GM23338 (cell line): ENCODE measurements at regions not wholly inside any gene's neighbourhood (a gene's known extent, or its start where the extent isn't known, plus 50 kb on each side); places are given as distances from the start of the nearest gene placed in this dataset.

Experiments
- ATAC-seq: fragments of 200-7000 bp; cut with Tn5 transposase; 3 replicates; pipeline ENCODE4 v1.9.1; 2020
- DNase-seq: peaks from one replicate; pipeline ENCODE4 v3.0.0-alpha.2; 2015; ENCODE audit warnings: low spot score
- H2AFZ ChIP-seq: fragments of 200-600 bp; sonication (generic); 2 replicates; pipeline ENCODE4 v1.8.0; 2016; ENCODE audit warnings: antibody characterized with exemption, mild to moderate bottlenecking, moderate library complexity
- H3F3A ChIP-seq: fragments of 200-600 bp; sonication (generic); replicated peaks from 2 replicates; pipeline ENCODE4 v1.8.0; 2017; ENCODE audit warnings: antibody characterized with exemption, mixed run types, low read depth
- H3K27ac ChIP-seq: fragments of 200-600 bp; sonication (generic); 2 replicates; pipeline ENCODE4 v1.6.1; 2016; ENCODE audit warnings: low read depth
- H3K27me3 ChIP-seq: fragments of 200-600 bp; sonication (generic); 2 replicates; pipeline ENCODE4 v1.8.0; 2016; ENCODE audit warnings: mild to moderate bottlenecking, mixed run types, moderate library complexity; ENCODE audit not compliant: insufficient read depth
- H3K36me3 ChIP-seq: fragments of 200-600 bp; sonication (generic); 2 replicates; pipeline ENCODE4 v1.8.0; 2016; ENCODE audit warnings: mild to moderate bottlenecking; ENCODE audit not compliant: insufficient read depth
- H3K4me1 ChIP-seq: fragments of 200-600 bp; sonication (generic); 2 replicates; pipeline ENCODE4 v1.8.0; 2016; ENCODE audit warnings: mild to moderate bottlenecking, moderate library complexity; ENCODE audit not compliant: insufficient read depth
- H3K4me2 ChIP-seq: fragments of 200-600 bp; sonication (generic); 2 replicates; pipeline ENCODE4 v1.7.1; 2017; ENCODE audit warnings: mixed run types
- H3K4me3 ChIP-seq: fragments of 200-600 bp; sonication (generic); 2 replicates; pipeline ENCODE4 v1.6.1; 2016; ENCODE audit warnings: mixed run types
- H3K79me2 ChIP-seq: fragments of 200-600 bp; sonication (generic); replicated peaks from 2 replicates; pipeline ENCODE4 v1.8.0; 2017; ENCODE audit warnings: mild to moderate bottlenecking; ENCODE audit not compliant: insufficient read depth
- H3K9me2 ChIP-seq: fragments of 200-600 bp; sonication (generic); 2 replicates; pipeline ENCODE4 v1.8.0; 2017; ENCODE audit not compliant: insufficient read depth
- H4K20me1 ChIP-seq: fragments of 200-600 bp; sonication (generic); replicated peaks from 2 replicates; pipeline ENCODE4 v1.8.0; 2017; ENCODE audit warnings: mild to moderate bottlenecking; ENCODE audit not compliant: insufficient read depth
- H3K27ac Mint-ChIP-seq: 2 replicates; pipeline ENCODE4 v1.8.0; 2020; ENCODE audit warnings: inconsistent platforms, mild to moderate bottlenecking, moderate library complexity, mixed read lengths
- H3K27me3 Mint-ChIP-seq: 3 replicates; pipeline ENCODE4 v1.8.0; 2022; ENCODE audit warnings: low read depth, mild to moderate bottlenecking, moderate library complexity, mixed read lengths, inconsistent platforms; ENCODE audit not compliant: insufficient read depth, poor library complexity
- H3K36me3 Mint-ChIP-seq: 3 replicates; pipeline ENCODE4 v1.8.0; 2021; ENCODE audit warnings: low read depth, mild to moderate bottlenecking, inconsistent platforms, moderate library complexity, mixed read lengths
- H3K4me1 Mint-ChIP-seq: 3 replicates; pipeline ENCODE4 v1.8.0; 2020; ENCODE audit warnings: mild to moderate bottlenecking, inconsistent platforms, mixed read lengths
- H3K4me3 Mint-ChIP-seq: 3 replicates; pipeline ENCODE4 v1.8.0; 2021; ENCODE audit warnings: moderate library complexity, mild to moderate bottlenecking, inconsistent platforms, mixed read lengths
- H3K9me3 Mint-ChIP-seq: 3 replicates; pipeline ENCODE4 v1.8.0; 2020; ENCODE audit warnings: moderate library complexity, mild to moderate bottlenecking, inconsistent platforms, mixed read lengths
- CTCF ChIP-seq, 2 experiments: fragments of 200-600 bp in 1 of 2; sonication (generic) in 1 of 2; conservative IDR thresholded peaks; 2 replicates each; pipeline versions ENCODE4 v1.5.1 to v1.6.1; 2016 to 2017; ENCODE audit warnings: antibody characterized with exemption in 2 of 2, low read depth in 2 of 2, mild to moderate bottlenecking in 2 of 2, moderate library complexity in 1 of 2
- EZH2 ChIP-seq: fragments of 200-600 bp; sonication (generic); IDR thresholded peaks from one replicate; pipeline ENCODE4 v1.8.0; 2017; ENCODE audit warnings: antibody characterized with exemption, mild to moderate bottlenecking, low read depth; ENCODE audit not compliant: unreplicated experiment
- JUNB ChIP-seq: IDR thresholded peaks from one replicate; pipeline ENCODE4 v1.6.1; 2016; ENCODE audit warnings: antibody characterized with exemption; ENCODE audit not compliant: unreplicated experiment
- TF ChIP-seq, protein P1 (sequence below): fragments of 250-450 bp; sonication (Bioruptor Pico); IDR thresholded peaks from 2 replicates; pipeline ENCODE4 v1.5.0; 2020; ENCODE audit warnings: mild to moderate bottlenecking, moderate library complexity

GRCh38 chr10:23643111-23643780 is 204.4 kb downstream of the OTUD1 start:
- Histone ChIP-seq H4K20me1 (no peaks in the 10 kb centered on the region), H3K27ac (no peak overlapping the region), H3K9me2 (0 out of 2 replicates have a peak, but pooled peaks cover 7% of the 10 kb centered on the region), H2AFZ (no peak overlapping the region), H3F3A (no peaks in the 10 kb centered on the region), H3K4me3 (no peak overlapping the region), H3K27me3 (no peaks in the 10 kb centered on the region), H3K4me2 (no peak overlapping the region), H3K4me1 (no peaks in the 10 kb centered on the region), H3K36me3 (no peaks in the 10 kb centered on the region), H3K79me2 (no peaks in the 10 kb centered on the region)
- 0 out of 2 replicates have a peak overlapping the region, but pooled peaks have one; percentile 33 for H3K27ac Mint-ChIP-seq
- ATAC-seq (peak; percentile 64), DNase-seq (peak; percentile 10)
- no peaks in the 10 kb centered on the region for H3K9me3 Mint-ChIP-seq
- H3K4me1 Mint-ChIP-seq: peaks cover 5% of the 10 kb centered on the region; the same call in 1 of the 3 replicates
- TF ChIP-seq, protein P1, sequence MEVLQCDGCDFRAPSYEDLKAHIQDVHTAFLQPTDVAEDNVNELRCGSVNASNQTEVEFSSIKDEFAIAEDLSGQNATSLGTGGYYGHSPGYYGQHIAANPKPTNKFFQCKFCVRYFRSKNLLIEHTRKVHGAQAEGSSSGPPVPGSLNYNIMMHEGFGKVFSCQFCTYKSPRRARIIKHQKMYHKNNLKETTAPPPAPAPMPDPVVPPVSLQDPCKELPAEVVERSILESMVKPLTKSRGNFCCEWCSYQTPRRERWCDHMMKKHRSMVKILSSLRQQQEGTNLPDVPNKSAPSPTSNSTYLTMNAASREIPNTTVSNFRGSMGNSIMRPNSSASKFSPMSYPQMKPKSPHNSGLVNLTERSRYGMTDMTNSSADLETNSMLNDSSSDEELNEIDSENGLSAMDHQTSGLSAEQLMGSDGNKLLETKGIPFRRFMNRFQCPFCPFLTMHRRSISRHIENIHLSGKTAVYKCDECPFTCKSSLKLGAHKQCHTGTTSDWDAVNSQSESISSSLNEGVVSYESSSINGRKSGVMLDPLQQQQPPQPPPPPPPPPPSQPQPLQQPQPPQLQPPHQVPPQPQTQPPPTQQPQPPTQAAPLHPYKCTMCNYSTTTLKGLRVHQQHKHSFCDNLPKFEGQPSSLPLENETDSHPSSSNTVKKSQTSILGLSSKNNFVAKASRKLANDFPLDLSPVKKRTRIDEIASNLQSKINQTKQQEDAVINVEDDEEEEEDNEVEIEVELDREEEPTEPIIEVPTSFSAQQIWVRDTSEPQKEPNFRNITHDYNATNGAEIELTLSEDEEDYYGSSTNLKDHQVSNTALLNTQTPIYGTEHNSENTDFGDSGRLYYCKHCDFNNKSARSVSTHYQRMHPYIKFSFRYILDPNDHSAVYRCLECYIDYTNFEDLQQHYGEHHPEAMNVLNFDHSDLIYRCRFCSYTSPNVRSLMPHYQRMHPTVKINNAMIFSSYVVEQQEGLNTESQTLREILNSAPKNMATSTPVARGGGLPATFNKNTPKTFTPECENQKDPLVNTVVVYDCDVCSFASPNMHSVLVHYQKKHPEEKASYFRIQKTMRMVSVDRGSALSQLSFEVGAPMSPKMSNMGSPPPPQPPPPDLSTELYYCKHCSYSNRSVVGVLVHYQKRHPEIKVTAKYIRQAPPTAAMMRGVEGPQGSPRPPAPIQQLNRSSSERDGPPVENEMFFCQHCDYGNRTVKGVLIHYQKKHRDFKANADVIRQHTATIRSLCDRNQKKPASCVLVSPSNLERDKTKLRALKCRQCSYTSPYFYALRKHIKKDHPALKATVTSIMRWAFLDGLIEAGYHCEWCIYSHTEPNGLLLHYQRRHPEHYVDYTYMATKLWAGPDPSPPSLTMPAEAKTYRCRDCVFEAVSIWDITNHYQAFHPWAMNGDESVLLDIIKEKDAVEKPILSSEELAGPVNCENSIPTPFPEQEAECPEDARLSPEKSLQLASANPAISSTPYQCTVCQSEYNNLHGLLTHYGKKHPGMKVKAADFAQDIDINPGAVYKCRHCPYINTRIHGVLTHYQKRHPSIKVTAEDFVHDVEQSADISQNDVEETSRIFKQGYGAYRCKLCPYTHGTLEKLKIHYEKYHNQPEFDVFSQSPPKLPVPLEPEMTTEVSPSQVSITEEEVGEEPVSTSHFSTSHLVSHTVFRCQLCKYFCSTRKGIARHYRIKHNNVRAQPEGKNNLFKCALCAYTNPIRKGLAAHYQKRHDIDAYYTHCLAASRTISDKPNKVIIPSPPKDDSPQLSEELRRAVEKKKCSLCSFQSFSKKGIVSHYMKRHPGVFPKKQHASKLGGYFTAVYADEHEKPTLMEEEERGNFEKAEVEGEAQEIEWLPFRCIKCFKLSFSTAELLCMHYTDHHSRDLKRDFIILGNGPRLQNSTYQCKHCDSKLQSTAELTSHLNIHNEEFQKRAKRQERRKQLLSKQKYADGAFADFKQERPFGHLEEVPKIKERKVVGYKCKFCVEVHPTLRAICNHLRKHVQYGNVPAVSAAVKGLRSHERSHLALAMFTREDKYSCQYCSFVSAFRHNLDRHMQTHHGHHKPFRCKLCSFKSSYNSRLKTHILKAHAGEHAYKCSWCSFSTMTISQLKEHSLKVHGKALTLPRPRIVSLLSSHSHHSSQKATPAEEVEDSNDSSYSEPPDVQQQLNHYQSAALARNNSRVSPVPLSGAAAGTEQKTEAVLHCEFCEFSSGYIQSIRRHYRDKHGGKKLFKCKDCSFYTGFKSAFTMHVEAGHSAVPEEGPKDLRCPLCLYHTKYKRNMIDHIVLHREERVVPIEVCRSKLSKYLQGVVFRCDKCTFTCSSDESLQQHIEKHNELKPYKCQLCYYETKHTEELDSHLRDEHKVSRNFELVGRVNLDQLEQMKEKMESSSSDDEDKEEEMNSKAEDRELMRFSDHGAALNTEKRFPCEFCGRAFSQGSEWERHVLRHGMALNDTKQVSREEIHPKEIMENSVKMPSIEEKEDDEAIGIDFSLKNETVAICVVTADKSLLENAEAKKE (CRISPR knock-in tag): peak; percentile 81
- TF ChIP-seq CTCF (conservative IDR thresholded peaks at IDR 0.05; ENCODE audit: low read depth in 2 of 2): no peak
- no peak overlapping the region for H3K4me3 Mint-ChIP-seq
- H3K36me3 Mint-ChIP-seq: no peaks in the 10 kb centered on the region
- peaks cover 2% of the 10 kb centered on the region for H3K27me3 Mint-ChIP-seq

- H3K4me1 Mint-ChIP-seq: peaks cover 6% of the 10 kb centered on the region; the same call in 1 of the 3 replicates
- no peak for ATAC-seq
- TF ChIP-seq EZH2: no peak
- no peak for TF ChIP-seq JUNB
These were observed 209.7 kb downstream of the OTUD1 start for GRCh38 chr10:23648618-23649017.

More at GRCh38 chr10:23648618-23649017, 209.7 kb downstream of the OTUD1 start:
- Mint-ChIP-seq H3K27me3 (peaks cover 2% of the 10 kb centered on the region), H3K4me3 (no peak overlapping the region), H3K27ac (no peak overlapping the region), H3K9me3 (no peaks in the 10 kb centered on the region), H3K36me3 (no peaks in the 10 kb centered on the region)
- no peak overlapping the region for H3K27ac ChIP-seq
- 0 out of 2 replicates have a peak, but pooled peaks cover 6% of the 10 kb centered on the region for H3K9me2 ChIP-seq
- H3K79me2 ChIP-seq: no peaks in the 10 kb centered on the region
- H3K4me2 ChIP-seq: no peak overlapping the region
- no peaks in the 10 kb centered on the region for H3K36me3 ChIP-seq
- H3K4me1 ChIP-seq: no peaks in the 10 kb centered on the region
- H2AFZ ChIP-seq: no peak overlapping the region
- H3K4me3 ChIP-seq: no peak overlapping the region
- H4K20me1 ChIP-seq: no peaks in the 10 kb centered on the region
- no peaks in the 10 kb centered on the region for H3K27me3 ChIP-seq
- no peak for DNase-seq
- H3F3A ChIP-seq: no peaks in the 10 kb centered on the region
